Gastrocnemius medialis (tissue), 4 donors: ENCODE measurements at regions not wholly inside any gene's neighbourhood (a gene's known extent, or its start where the extent isn't known, plus 50 kb on each side); places are given as distances from the start of the nearest gene placed in this dataset.

Experiments used
- ATAC-seq, 2 donors: fragments of 150-250 bp; one replicate each; pipeline ENCODE4 v1.9.1; 2016
- DNase-seq, 2 donors: peaks; one replicate each; pipeline ENCODE4 v3.0.0-alpha.2; 2019
- H3K27ac ChIP-seq, 4 donors: fragments of 200-600 bp; sonication (generic); 1 replicate in 1 of 4; 2 replicates in 3 of 4; pipeline ENCODE4 v1.5.1; 2016 to 2018; ENCODE audit warnings: mild to moderate bottlenecking in 2 of 4, moderate library complexity in 1 of 4
- H3K27me3 ChIP-seq, 3 donors: fragments of 200-600 bp; sonication (generic) in 2 of 3; 1 replicate in 1 of 3; 2 replicates in 2 of 3; pipeline versions ENCODE4 v1.5.1 to v1.6.0; 2016 to 2019; ENCODE audit warnings: mild to moderate bottlenecking in 1 of 3, moderate library complexity in 1 of 3
- H3K36me3 ChIP-seq, 2 donors: fragments of 200-600 bp; sonication (generic) in 1 of 2; one replicate each; pipeline ENCODE4 v1.5.1; 2017 to 2018
- H3K4me1 ChIP-seq, 2 donors: fragments of 200-600 bp; sonication (generic) in 1 of 2; one replicate each; pipeline ENCODE4 v1.5.1; 2016 to 2017; ENCODE audit warnings: mild to moderate bottlenecking in 2 of 2
- H3K4me3 ChIP-seq, 4 donors: fragments of 200-600 bp; sonication (generic) in 3 of 4; 1 replicate in 1 of 4; 2 replicates in 3 of 4; pipeline ENCODE4 v1.5.1; 2016 to 2019; ENCODE audit warnings: mild to moderate bottlenecking in 2 of 4
- H3K9me3 ChIP-seq, 3 donors: fragments of 200-600 bp; sonication (generic) in 2 of 3; 1 replicate in 1 of 3; 2 replicates in 2 of 3; pipeline ENCODE4 v1.5.1; 2016 to 2019
- POLR2A ChIP-seq, 2 donors: fragments of 450-650 bp; IDR thresholded peaks; one replicate each; pipeline ENCODE4 v1.6.1; 2017; ENCODE audit warnings: antibody characterized with exemption in 2 of 2, mild to moderate bottlenecking in 2 of 2, moderate library complexity in 2 of 2
- in situ Hi-C, 4 donors: fragments of 200-750 bp; cut with MboI; loops; one replicate each; pipeline versions ENCODE4 v1.15.0 to v1.8.0; 2017; ENCODE audit warnings: low sequenced_read_pairs in 4 of 4
- intact Hi-C: fragments of 100-400 bp; cut with DNase I; formaldehyde crosslinking; loops from one replicate; pipeline ENCODE4 v1.15.1; 2023; ENCODE audit warnings: low total_unique reads
- TF ChIP-seq, protein P1 (sequence below), 5 experiments: fragments of 450-650 bp in 3 of 5; fragments of 200-600 bp in 2 of 5; sonication (generic) in 2 of 5; IDR thresholded peaks in 4 of 5; conservative IDR thresholded peaks in 1 of 5; 1 replicate in 4 of 5; 2 replicates in 1 of 5; pipeline ENCODE4 v1.5.1; 2016 to 2019; ENCODE audit warnings: antibody characterized with exemption in 5 of 5, mild to moderate bottlenecking in 3 of 5, moderate library complexity in 3 of 5

DNA sequence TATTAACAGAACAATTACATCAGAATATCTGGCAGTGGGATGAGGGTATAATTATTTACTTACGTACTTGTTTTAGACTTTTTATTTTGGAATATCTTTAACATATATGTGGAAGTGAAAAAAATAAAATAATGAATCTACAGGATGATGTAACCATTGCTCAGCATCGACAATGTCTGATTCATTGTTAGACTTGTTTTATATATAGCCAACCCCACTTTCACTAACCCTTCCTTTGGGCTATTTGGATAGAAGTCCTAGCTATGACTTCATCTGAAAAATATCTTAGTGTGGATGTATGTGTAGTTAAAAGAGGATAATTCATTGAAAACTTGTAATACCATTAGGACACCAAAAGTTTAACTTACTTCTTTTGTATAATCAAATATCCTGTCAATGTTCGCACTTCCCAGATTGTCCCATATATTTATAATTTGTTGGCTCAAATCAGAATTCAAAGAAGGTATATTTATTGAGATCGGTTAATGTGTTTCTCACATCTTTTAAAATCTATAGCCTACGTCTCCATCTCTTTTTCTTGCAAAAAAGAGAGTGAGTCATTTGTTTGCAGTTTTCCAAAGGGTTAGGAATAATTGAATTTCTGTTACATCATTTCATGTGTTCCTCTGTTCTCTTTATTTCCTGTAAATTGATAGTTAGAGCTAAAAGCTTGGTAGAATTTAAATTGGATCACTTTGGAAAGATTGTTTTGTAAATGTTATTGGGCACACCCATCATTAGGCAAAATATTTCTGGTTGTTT lies 506.1 kb upstream of the FAM98A start:
- no peaks in the 10 kb centered on the region for H3K27me3 ChIP-seq
- H3K4me1 ChIP-seq: no peaks in the 10 kb centered on the region
- no peak for TF ChIP-seq POLR2A (IDR thresholded peaks at IDR 0.05)
- TF ChIP-seq, protein P1, sequence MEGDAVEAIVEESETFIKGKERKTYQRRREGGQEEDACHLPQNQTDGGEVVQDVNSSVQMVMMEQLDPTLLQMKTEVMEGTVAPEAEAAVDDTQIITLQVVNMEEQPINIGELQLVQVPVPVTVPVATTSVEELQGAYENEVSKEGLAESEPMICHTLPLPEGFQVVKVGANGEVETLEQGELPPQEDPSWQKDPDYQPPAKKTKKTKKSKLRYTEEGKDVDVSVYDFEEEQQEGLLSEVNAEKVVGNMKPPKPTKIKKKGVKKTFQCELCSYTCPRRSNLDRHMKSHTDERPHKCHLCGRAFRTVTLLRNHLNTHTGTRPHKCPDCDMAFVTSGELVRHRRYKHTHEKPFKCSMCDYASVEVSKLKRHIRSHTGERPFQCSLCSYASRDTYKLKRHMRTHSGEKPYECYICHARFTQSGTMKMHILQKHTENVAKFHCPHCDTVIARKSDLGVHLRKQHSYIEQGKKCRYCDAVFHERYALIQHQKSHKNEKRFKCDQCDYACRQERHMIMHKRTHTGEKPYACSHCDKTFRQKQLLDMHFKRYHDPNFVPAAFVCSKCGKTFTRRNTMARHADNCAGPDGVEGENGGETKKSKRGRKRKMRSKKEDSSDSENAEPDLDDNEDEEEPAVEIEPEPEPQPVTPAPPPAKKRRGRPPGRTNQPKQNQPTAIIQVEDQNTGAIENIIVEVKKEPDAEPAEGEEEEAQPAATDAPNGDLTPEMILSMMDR (IDR thresholded peaks at IDR 0.05 in 4 of 5, conservative IDR thresholded peaks at IDR 0.05 in 1 of 5): no peak
- DNase-seq (no peak), ATAC-seq (no peak)
- intact Hi-C loops: no loop called here
- no peaks in the 10 kb centered on the region for H3K36me3 ChIP-seq
- H3K9me3 ChIP-seq: no peaks in the 10 kb centered on the region
- no peak overlapping the region for H3K4me3 ChIP-seq
- H3K27ac ChIP-seq: no peak overlapping the region
- in situ Hi-C loops: no loop called here

GRCh38 chr2:34104601-34105000 lies 505.5 kb upstream of the FAM98A start:
- intact Hi-C loops: no loop called here

GRCh38 chr2:34103437-34103836 lies 504.3 kb upstream of the FAM98A start:
- in situ Hi-C loops: no loop called here

More at GRCh38 chr2:34104601-34105000, 505.5 kb upstream of the FAM98A start:
- no peaks in the 10 kb centered on the region for H3K36me3 ChIP-seq
- no peak overlapping the region for H3K4me3 ChIP-seq
- H3K27me3 ChIP-seq: no peaks in the 10 kb centered on the region
- DNase-seq (no peak), ATAC-seq (no peak)
- in situ Hi-C loops: no loop called here
- H3K9me3 ChIP-seq: no peaks in the 10 kb centered on the region
- no peak overlapping the region for H3K27ac ChIP-seq
- TF ChIP-seq, protein P1 (IDR thresholded peaks at IDR 0.05 in 4 of 5, conservative IDR thresholded peaks at IDR 0.05 in 1 of 5): no peak
- TF ChIP-seq POLR2A (IDR thresholded peaks at IDR 0.05): no peak
- H3K4me1 ChIP-seq: no peaks in the 10 kb centered on the region

DNA sequence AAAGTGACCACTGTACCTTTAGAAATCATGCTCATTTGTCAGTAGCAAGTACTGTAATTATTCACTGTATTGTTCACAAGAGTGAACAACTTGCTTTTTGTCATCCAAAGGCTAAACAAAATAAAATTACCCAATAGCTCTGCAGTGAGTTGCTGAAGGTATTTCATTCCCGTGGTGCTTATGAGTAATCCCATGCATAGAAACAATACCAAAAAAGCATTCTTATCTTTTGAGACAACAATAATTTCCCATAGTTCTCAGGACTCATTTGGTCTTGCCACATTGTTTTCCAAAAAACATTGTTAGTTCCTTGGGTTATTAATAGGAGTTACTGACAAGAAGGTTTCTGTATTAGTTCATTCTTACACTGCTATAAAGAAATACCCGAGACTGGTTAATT lies 503.2 kb upstream of the FAM98A start:
- Histone ChIP-seq H3K4me1 (no peaks in the 10 kb centered on the region), H3K36me3 (no peaks in the 10 kb centered on the region), H3K27me3 (no peaks in the 10 kb centered on the region), H3K9me3 (no peaks in the 10 kb centered on the region), H3K4me3 (no peak overlapping the region), H3K27ac (no peak overlapping the region)
- in situ Hi-C loops (no loop called here), intact Hi-C loops (no loop called here)
- DNase-seq: no peak
- TF ChIP-seq, protein P1 (IDR thresholded peaks at IDR 0.05 in 4 of 5, conservative IDR thresholded peaks at IDR 0.05 in 1 of 5): no peak
- TF ChIP-seq POLR2A (IDR thresholded peaks at IDR 0.05): no peak
- ATAC-seq: no peak

More at GRCh38 chr2:34103437-34103836, 504.3 kb upstream of the FAM98A start:
- Histone ChIP-seq H3K4me3 (no peak overlapping the region), H3K36me3 (no peaks in the 10 kb centered on the region), H3K27me3 (no peaks in the 10 kb centered on the region), H3K27ac (no peak overlapping the region), H3K9me3 (no peaks in the 10 kb centered on the region), H3K4me1 (no peaks in the 10 kb centered on the region)
- intact Hi-C loops: no loop called here
- no peak for TF ChIP-seq POLR2A (IDR thresholded peaks at IDR 0.05)
- TF ChIP-seq, protein P1 (IDR thresholded peaks at IDR 0.05 in 4 of 5, conservative IDR thresholded peaks at IDR 0.05 in 1 of 5): no peak
- DNase-seq: no peak
- ATAC-seq: no peak
